Spleen (tissue), 7 donors: ENCODE measurements at regions not wholly inside any gene's neighbourhood (a gene's known extent, or its start where the extent isn't known, plus 50 kb on each side); places are given as distances from the start of the nearest gene placed in this dataset.

Experiments
- CTCF ChIP-seq, 11 experiments: fragments of 200-600 bp in 7 of 11; fragments of 450-650 bp in 4 of 11; sonication (generic) in 4 of 11; IDR thresholded peaks in 8 of 11; conservative IDR thresholded peaks in 3 of 11; 1 replicate in 7 of 11; 2 replicates in 4 of 11; pipeline versions ENCODE4 v1.4.0 to v1.8.0; 2016 to 2021; ENCODE audit warnings: antibody characterized with exemption in 11 of 11, inconsistent platforms in 4 of 11, mild to moderate bottlenecking in 1 of 11
- POLR2A ChIP-seq, 3 donors: fragments of 450-650 bp; IDR thresholded peaks; one replicate each; pipeline ENCODE4 v1.5.1; 2017; ENCODE audit warnings: antibody characterized with exemption in 3 of 3, mild to moderate bottlenecking in 1 of 3
- donor health status: DM: no; HTN: no; CAD: no; lungs with moderate emphysema.
- donor health status: DM: no; HTN: no; CAD: no.
- donor health status: DM: no; HTN: no; CAD: no.

- TF ChIP-seq POLR2A (IDR thresholded peaks at IDR 0.05) = no peak
- no peak for TF ChIP-seq CTCF (IDR thresholded peaks at IDR 0.05 in 8 of 11, conservative IDR thresholded peaks at IDR 0.05 in 3 of 11)
These were observed 95.3 kb upstream of the SPATA13 start for GRCh38 chr13:24065176-24065575.
